Activated CD4-positive, alpha-beta T cell treated with anti-CD3 and anti-CD28 coated beads, Interleukin-2, amount 50 U/mL, for 1 hour (primary cell): ENCODE measurements at regions not wholly inside any gene's neighbourhood (a gene's known extent, or its start where the extent isn't known, plus 50 kb on each side); places are given as distances from the start of the nearest gene placed in this dataset.

Source experiments
- DNase-seq: peaks from one replicate; pipeline ENCODE4 v3.0.0-alpha.2; 2020

DNA sequence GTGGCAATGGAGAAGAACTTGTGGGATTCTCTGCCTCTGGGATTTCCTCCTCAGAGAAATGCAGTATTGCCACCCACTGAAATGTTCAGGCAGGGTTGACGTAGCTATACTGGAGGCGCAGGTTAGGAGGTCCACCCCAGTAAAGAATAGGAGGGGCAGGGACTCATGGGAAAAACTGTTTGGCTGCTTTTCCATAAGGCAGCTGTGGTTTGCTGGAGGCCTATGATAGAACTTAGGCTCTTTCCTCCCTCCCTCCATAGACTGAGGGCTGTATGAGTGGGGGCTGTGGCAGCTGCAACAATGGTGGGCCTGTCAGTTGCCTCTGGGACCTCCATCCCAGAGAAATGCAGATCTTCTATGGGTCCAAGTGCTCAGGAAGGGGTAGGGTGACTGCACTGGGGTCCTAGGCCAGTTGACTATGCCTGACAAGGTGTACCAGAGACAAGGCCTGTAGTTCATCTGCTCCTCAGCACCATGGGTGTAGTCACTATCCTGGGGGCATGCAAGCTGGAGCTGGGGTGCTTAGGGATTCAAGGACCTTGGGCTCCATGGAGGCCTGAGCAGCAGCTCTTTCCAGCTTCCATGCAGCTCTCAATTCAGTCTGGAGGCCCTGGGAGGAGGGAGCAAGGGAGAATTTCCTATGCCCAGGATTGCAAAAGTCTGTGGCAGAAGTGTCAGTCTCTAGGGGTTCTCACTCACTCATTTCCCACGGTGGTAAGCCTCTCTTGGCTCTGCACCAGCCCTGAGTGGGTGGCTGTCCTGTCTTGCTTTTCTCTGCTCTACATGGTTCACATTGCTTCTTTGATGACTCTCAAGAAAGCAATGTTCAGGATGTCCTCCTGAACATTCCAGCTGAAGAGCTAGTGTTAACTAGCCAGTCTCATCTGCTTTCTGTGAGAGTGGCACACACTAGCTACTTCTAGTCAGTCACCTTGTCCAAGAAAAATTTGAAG lies 353.0 kb downstream of the IDS start:
- no peak for DNase-seq

GRCh38 chrX:149145845-149146285 lies 359.2 kb downstream of the IDS start:
- no peak for DNase-seq

DNA sequence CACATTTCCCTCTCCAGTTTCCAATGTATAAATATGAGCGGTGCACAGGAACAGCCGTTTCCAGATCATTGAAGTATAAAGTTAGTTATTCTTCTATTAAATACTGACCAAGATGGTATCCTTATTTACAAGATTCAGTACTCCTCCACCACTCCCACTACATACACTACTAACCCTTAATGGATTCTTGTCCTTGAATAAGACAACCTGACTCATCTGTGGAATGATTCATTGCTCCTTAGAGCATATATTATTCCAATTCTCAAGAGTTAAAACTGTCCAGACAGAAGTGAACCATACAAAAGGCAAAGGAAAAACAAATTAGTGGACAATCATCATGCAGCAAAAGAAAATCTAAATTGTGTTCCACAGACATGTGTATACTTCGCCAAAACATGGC lies 373.3 kb downstream of the IDS start:
- no peak for DNase-seq

DNA sequence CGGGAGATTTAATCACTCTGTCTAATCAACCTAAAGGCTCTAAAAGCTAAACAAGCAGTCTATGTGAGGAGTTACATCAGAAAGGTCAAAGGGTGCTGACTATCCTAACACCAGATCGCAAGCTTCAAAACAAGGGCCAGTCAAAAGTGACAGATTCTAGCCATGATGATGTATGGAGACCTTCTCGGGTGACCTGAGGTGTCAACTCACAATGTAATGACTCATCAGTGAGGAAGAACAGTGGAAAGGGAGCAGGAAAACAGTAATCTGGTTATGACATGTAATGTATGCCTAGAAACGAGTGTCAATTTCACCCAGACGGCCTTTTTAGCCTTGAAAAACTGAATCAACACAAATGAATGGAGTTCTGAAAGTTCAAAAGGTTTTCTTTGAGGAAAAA lies 375.3 kb downstream of the IDS start:
- DNase-seq: no peak

DNA sequence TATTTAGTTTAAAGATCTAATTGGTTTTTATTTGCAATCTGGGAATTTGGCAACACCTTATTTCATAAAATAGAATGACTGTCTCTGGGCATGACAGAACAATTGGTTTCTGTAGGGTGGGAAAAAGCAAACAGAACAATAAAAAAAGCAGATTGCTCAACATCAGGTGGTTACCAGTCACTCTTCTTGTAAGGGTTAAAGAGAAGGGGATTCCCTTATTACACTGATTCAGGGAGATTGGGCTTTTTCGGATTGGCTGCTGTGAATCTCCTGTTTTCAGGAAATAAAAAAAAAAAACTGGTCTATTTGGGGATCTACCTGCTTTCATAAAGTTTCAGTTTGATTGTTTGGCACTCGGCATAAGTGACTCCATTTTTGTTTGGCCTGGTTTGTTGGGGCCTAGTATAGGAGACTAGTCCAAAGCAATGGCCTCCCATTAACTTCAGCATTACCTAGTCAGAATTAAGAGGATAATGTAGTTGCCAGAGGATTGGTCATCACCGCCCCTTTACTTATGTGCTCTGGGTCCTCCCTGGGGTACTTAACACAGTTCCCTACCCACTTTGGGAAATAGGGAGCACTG lies 380.5 kb downstream of the IDS start:
- no peak for DNase-seq

- no peak for DNase-seq
Observed at GRCh38 chrX:149121206-149121920, 383.7 kb downstream of the IDS start.

DNA sequence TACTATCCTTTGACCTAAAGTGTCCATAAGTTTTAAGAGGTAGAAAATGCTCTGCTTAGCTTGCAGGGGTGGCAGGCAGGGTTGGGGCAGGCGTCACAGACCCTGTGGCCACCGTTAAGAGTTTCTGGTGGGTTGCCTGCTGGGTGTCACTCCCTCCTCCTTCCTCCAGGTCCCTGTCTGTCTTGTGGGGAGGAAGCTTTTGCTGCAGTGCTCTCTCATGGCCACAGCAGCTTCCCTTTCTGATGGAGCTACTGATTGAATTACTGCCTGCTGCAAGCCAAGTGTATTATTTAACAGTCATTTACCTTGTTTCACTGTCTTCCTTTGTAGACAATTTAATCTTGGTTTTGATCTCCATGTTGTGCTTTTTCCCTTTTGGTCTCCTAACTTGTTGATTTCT lies 384.6 kb downstream of the IDS start:
- DNase-seq: no peak

DNA sequence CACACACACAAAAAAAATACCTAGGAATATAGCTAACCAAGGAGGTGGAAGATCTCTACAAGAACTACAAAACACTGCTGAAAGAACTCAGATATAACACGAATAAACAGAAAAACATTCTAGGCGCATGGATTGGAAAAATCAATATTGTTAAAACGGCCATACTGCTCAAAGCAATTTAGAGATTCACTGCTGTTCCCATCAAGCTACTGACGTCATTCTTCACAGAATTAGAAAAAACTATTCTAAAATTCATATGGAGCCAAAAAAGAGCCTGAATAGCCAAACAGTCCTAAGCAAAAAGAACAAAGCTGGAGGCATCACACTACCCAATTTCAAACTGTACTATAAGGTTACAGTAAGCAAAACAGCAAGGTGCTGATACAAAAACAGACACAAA lies 390.2 kb downstream of the IDS start:
- no peak for DNase-seq

DNA sequence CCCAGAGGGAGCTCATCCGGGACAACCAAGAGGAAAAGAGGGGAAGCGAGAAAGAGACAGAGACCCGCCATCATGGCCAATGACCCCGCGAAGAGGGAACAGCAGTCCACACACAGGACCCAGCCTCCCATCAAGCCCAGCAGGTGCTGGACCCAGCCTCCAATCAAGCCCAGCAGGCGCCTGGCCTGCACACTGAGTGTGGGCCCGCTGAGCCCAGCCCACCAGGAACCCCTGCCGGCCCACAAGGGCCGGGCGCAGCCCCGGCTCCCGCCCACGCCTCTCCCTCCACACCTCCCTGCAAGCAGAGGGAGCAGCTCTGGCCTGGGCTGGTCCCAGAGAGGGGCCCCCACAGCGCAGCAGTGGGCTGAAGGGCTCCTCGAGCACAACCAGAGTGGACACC lies 391.1 kb downstream of the IDS start:
- no peak for DNase-seq

GRCh38 chrX:149097786-149098185 lies 407.3 kb downstream of the IDS start:
- no peak for DNase-seq

DNA sequence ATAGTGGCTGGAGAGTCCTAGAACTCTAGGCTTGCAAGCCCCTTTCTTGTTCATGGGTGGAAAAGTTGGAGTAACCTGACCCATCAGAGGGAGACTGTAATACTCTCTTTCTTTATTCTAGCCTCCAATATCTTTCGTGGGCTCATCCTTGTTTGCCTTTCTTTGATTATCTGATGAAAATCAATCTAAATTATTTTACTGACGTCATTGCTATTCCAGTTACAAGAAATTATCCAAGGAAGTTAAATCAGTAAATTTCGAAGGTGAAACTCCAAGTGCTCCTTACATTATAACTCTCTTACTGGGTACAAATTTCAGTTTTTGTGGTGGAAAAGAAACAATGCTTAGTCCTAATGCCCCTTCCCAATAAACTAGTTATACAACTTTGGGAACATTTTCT lies 412.9 kb downstream of the IDS start:
- no peak for DNase-seq

DNA sequence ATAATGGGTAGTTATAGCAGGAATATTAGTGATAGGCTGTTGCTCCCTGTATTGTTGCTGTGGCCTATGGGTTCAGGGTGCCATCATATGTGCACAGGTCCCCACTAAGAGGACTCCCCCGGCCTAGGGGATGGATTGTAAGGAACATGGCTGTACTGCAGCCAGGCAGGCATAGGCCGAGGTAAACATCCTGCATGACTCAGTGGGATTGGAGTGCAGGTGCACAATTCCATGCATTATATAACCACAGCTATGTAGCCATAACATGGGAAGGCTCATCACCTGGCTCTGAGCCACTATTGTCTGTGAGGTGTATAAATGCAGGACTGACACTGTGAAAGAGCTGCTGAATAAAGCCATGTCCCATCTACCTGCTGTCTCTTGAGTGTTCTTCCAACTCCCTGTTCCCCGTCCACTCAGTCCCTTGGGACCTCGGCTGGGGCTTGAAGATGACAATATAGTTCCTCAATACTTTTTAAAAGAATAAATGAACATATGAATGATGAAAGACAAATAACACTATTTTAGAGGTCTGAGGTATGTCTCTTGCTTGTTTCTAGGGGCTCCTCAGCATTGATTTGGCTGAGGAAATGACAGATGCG lies 425.2 kb downstream of the IDS start:
- no peak for DNase-seq

GRCh38 chrX:149074398-149074797 lies 430.7 kb downstream of the IDS start:
- DNase-seq: no peak

- no peak for DNase-seq
Observed at GRCh38 chrX:149073479-149073878, 431.6 kb downstream of the IDS start.

GRCh38 chrX:149069899-149070298 lies 435.2 kb downstream of the IDS start:
- no peak for DNase-seq

GRCh38 chrX:149060921-149061320 lies 444.2 kb downstream of the IDS start:
- DNase-seq: no peak
